Thymus (tissue), 11 donors: ENCODE measurements at regions not wholly inside any gene's neighbourhood (a gene's known extent, or its start where the extent isn't known, plus 50 kb on each side); places are given as distances from the start of the nearest gene placed in this dataset.
A peak's percentile ranks its signal among the peaks of the same experiment; 100 is the strongest.
"Not testable (repeated sequence)": the region's sequence is repeated elsewhere in the genome, so short reads cannot be mapped to it uniquely, and the experiment has no call there.

Experiments
- DNase-seq, 9 donors: peaks; one replicate each; pipeline ENCODE4 v3.0.0-alpha.2; 2013; ENCODE audit warnings: low spot score in 9 of 9, low read depth in 6 of 9, missing footprints in 1 of 9
- H3K27ac ChIP-seq, 2 donors: one replicate each; pipeline ENCODE4 v1.5.1; 2013; ENCODE audit warnings: control low read depth in 1 of 2, low read depth in 1 of 2, low read length in 1 of 2, mild to moderate bottlenecking in 1 of 2, moderate library complexity in 1 of 2
- H3K27me3 ChIP-seq, 2 donors: one replicate each; pipeline ENCODE4 v1.5.1; 2013; ENCODE audit warnings: low read length in 1 of 2; ENCODE audit not compliant: control insufficient read depth in 2 of 2, insufficient read depth in 1 of 2
- H3K36me3 ChIP-seq, 2 donors: one replicate each; pipeline ENCODE4 v1.5.1; 2013; ENCODE audit warnings: low read length in 1 of 2, mild to moderate bottlenecking in 1 of 2, moderate library complexity in 1 of 2; ENCODE audit not compliant: control insufficient read depth in 2 of 2, insufficient read depth in 2 of 2
- H3K4me1 ChIP-seq, 2 donors: one replicate each; pipeline ENCODE4 v1.5.1; 2013; ENCODE audit warnings: low read length in 2 of 2; ENCODE audit not compliant: control insufficient read depth in 2 of 2, insufficient read depth in 2 of 2
- H3K4me3 ChIP-seq, 2 donors: one replicate each; pipeline ENCODE4 v1.5.1; 2013; ENCODE audit warnings: low read length in 2 of 2, control low read depth in 1 of 2, mild to moderate bottlenecking in 1 of 2
- H3K9me3 ChIP-seq, 2 donors: one replicate each; pipeline ENCODE4 v1.5.1; 2013; ENCODE audit warnings: low read length in 1 of 2, mild to moderate bottlenecking in 1 of 2; ENCODE audit not compliant: control insufficient read depth in 2 of 2, insufficient read depth in 1 of 2
- WGBS: extraction: QIAGEN DNeasy Blood & Tissue Kit; methylation state at CpG from one replicate; pipeline ENCODE4 v1.1.7; 2013; 5-methylcytosine and 5-hydroxymethylcytosine counted together
- donor health status: healthy.

- no peak for DNase-seq
- H3K36me3 ChIP-seq, result no peaks in the 10 kb centered on the region
- no peak overlapping the region for H3K4me3 ChIP-seq
- no peak overlapping the region for H3K27ac ChIP-seq
- no peaks in the 10 kb centered on the region for H3K27me3 ChIP-seq
- H3K9me3 ChIP-seq, result no peaks in the 10 kb centered on the region
- H3K4me1 ChIP-seq, result no peaks in the 10 kb centered on the region
- 65% methylated on average over 8 of the region's 8 CpGs for WGBS
Observed at GRCh38 chr4:124152132-124152531, 560.4 kb downstream of the ANKRD50 start.

GRCh38 chr4:124155239-124155638 lies 557.3 kb downstream of the ANKRD50 start:
- Histone ChIP-seq H3K27me3 (no peaks in the 10 kb centered on the region), H3K36me3 (no peaks in the 10 kb centered on the region), H3K4me1 (no peaks in the 10 kb centered on the region), H3K9me3 (no peaks in the 10 kb centered on the region), H3K27ac (no peak overlapping the region), H3K4me3 (no peak overlapping the region)
- 82% methylated on average over 1 of the region's 1 CpG for WGBS
- DNase-seq, result no peak

GRCh38 chr4:124157396-124158083 lies 555.0 kb downstream of the ANKRD50 start:
- no peaks in the 10 kb centered on the region for H3K4me1 ChIP-seq
- 93% methylated on average over 4 of the region's 4 CpGs for WGBS
- peak overlapping the region in 1 of 2 donors; percentile 20 for H3K27ac ChIP-seq
- no peak for DNase-seq
- H3K27me3 ChIP-seq, result no peaks in the 10 kb centered on the region
- no peaks in the 10 kb centered on the region for H3K9me3 ChIP-seq
- no peak overlapping the region for H3K4me3 ChIP-seq
- H3K36me3 ChIP-seq, result no peaks in the 10 kb centered on the region

GRCh38 chr4:124163401-124163800 lies 549.1 kb downstream of the ANKRD50 start:
- no peak for DNase-seq
- Histone ChIP-seq H3K27me3 (no peaks in the 10 kb centered on the region), H3K4me3 (no peak overlapping the region), H3K27ac (no peak overlapping the region), H3K4me1 (no peaks in the 10 kb centered on the region), H3K36me3 (no peaks in the 10 kb centered on the region), H3K9me3 (peaks cover 0 to 8% of the 10 kb centered on the region in 2 donors)
- 94% methylated on average over 1 of the region's 1 CpG for WGBS

- DNase-seq, result no peak
- WGBS, result 96% methylated on average over 2 of the region's 2 CpGs
Observed at GRCh38 chr4:124167602-124168001, 544.9 kb downstream of the ANKRD50 start.

GRCh38 chr4:124169524-124169923 lies 543.0 kb downstream of the ANKRD50 start:
- H3K9me3 ChIP-seq, H3K27ac ChIP-seq, H3K4me1 ChIP-seq, H3K36me3 ChIP-seq, DNase-seq, H3K27me3 ChIP-seq, H3K4me3 ChIP-seq: not testable (repeated sequence)
- 89% methylated on average over 1 of the region's 1 CpG for WGBS

More at GRCh38 chr4:124167602-124168001, 544.9 kb downstream of the ANKRD50 start:
- H3K9me3 ChIP-seq, result peaks cover 0 to 8% of the 10 kb centered on the region in 2 donors
- no peaks in the 10 kb centered on the region for H3K4me1 ChIP-seq
- H3K4me3 ChIP-seq, result no peak overlapping the region
- no peaks in the 10 kb centered on the region for H3K27me3 ChIP-seq
- H3K27ac ChIP-seq, result no peak overlapping the region
- H3K36me3 ChIP-seq, result no peaks in the 10 kb centered on the region

GRCh38 chr4:124173912-124174311 lies 538.6 kb downstream of the ANKRD50 start:
- Histone ChIP-seq H3K9me3 (no peaks in the 10 kb centered on the region), H3K4me1 (no peaks in the 10 kb centered on the region), H3K4me3 (no peak overlapping the region), H3K36me3 (no peaks in the 10 kb centered on the region), H3K27ac (no peak overlapping the region), H3K27me3 (no peaks in the 10 kb centered on the region)
- 95% methylated on average over 2 of the region's 2 CpGs for WGBS
- no peak for DNase-seq

GRCh38 chr4:124177647-124178425 lies 534.7 kb downstream of the ANKRD50 start:
- Histone ChIP-seq H3K27ac (no peak overlapping the region), H3K4me3 (no peak overlapping the region), H3K4me1 (peaks cover 0 to 3% of the 10 kb centered on the region in 2 donors), H3K36me3 (no peaks in the 10 kb centered on the region), H3K27me3 (no peaks in the 10 kb centered on the region), H3K9me3 (no peaks in the 10 kb centered on the region)
- 94% methylated on average over 4 of the region's 4 CpGs for WGBS
- DNase-seq, result no peak

GRCh38 chr4:124178449-124179021 lies 534.0 kb downstream of the ANKRD50 start:
- no peak overlapping the region for H3K27ac ChIP-seq
- 95% methylated on average over 4 of the region's 4 CpGs for WGBS
- no peak overlapping the region for H3K4me3 ChIP-seq
- no peaks in the 10 kb centered on the region for H3K9me3 ChIP-seq
- DNase-seq, result no peak
- no peaks in the 10 kb centered on the region for H3K27me3 ChIP-seq
- peaks cover 0 to 3% of the 10 kb centered on the region in 2 donors for H3K4me1 ChIP-seq
- H3K36me3 ChIP-seq, result no peaks in the 10 kb centered on the region
